ENCODE measurements at regions not wholly inside any gene's neighbourhood (a gene's known extent, or its start where the extent isn't known, plus 50 kb on each side); places are given as distances from the start of the nearest gene placed in this dataset.

DNA sequence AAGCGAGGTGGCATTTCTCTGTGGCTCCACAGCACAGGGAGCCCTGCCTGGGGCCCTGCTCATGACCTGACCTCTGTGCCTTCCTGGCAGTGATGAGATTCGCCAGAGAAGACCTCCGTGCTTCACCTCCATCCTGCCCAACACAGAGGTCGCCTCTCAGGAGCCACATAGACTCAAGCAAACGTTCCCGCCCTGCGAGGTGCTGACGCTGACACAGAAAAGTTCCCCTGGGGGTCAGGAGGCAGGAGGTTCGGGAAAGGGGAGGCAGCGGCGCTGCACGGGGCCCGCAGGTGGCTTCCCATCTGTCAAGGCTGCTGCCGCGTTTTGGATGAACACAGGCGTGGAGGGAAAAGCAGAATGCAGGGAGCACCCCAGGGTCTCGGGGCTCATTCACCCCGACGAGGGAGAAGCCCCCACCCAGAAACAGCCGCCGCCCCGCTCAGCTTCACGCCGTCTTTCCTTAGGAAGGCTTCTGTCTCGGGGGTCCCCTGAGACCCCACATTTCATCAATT lies 579.6 kb upstream of the SALL3 start:
- no peak for DNase-seq

DNA sequence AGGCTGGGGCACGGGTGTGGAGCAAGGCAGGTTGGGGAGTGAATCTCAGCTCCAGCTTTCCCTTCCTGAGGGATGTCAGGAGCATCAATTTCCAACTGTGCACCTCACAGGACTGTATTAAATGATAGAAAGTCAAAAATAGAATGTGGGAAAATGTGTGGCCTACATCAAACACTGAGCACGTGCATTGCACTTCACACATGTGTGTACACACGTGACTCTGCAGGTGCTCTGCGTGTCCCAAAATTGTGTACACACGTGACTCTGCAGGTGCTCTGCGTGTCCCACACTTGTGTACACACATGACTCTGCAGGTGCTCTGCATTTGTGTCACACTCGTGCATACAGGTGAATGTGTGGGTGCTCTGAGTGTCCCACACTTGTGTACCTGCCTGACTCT lies 577.2 kb upstream of the SALL3 start:
- DNase-seq, result no peak

DNA sequence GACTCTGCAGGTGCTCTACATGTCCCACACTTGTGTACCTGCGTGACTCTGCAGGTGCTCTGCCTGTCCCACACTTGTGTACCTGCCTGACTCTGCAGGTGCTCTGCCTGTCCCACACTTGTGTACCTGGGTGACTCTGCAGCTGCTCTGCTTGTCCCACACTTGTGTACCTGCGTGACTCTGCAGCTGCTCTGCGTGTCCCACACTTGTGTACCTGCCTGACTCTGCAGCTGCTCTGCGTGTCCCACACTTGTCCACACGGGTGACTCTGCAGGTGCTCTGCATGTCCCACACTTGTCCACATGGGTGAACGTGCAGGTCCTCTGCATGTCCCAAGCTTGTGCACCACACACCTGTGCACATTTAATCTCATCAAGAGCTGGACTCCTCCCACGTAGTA lies 576.7 kb upstream of the SALL3 start:
- no peak for DNase-seq

DNA sequence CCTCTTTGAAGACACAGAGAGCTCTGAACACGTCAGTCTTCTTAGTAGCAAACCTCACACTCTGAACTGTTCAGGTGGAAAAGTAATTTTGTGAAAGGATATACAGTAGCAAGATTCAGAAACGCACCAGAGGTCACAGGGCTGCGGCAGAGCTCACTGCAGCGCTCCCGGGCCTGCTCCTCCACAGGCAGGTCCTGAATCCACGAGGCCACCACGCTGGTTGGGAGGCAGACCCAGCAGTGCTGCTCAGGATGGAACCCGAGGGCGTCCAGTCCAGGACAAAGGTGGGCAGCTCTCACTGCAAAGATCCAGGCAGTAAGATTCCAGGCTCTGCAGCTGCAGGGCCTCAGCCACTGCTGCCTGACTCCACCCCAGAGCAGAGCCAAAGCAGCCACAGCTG lies 576.2 kb upstream of the SALL3 start:
- no peak for DNase-seq

DNA sequence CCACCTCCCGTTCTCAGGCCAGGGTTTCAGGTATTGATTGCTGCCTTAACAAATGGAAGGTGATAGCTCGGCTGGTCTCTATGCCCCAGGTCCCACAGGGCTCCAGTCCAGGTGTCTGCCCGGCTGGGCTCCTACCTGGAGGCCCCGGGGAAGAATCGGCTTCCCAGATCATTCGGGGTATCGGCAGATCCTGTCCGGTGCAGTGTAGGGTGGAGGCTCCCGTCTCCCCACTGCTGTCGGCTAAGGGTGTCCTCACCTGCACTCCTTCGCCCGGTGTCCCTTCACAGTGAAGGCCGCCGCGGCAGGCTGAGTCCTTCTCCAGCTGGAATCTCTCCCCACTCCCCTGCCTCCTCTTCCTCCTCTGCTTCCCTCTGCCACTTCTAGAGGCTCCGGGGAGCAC lies 573.9 kb upstream of the SALL3 start:
- no peak for DNase-seq

DNA sequence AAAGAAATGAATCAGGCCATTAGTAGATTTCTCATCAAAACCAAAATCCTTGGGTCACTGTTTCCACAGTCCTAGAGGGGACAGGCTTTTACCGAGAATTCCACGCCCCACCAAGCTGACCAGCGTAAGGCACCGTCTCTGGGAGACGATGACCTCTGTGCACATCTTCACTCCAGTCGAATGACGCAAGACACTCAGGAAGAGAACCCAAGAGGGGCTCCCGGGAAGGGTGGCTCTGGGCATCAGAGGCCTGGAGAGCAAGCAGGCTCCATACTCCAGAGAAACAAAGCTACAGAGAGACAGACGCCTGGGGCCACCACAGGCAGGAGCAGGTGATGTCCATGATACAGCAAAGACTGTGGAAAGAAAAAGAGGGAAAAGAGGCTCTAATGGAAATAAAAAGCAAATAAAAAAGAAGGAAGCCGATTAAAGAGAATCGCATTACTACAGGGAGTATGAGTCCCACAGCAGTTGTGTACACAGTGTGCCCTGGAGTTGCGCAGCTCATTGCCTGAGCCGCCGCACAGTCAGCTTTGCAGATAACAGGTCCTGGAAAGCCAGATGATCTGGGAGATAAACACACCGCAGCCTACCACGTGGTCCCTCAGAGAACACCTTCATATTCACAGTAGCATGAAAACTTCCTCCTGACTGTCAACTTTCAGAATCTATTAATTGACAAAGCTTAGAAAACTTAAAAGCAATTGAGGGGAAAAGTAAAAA lies 572.7 kb upstream of the SALL3 start:
- peak; percentile 12 for DNase-seq

DNA sequence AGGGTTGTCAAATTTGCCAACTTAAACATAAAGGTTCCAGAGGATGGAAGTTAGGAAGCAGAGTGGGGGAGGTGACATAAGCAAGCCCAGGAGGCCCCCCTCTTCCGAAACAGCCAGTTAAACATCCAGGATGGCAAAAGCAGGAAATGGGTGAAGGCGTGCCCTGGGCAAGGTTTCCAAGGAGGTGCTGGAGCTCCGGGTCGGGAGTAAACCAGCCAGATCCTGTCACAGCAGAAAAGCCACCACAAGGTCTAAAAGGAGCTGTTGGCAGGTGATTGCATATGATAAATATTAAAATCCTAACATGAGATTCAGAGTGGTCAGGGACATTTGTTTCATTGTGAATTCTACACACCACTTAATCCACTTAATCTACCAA lies 572.2 kb upstream of the SALL3 start:
- no peak for DNase-seq

DNA sequence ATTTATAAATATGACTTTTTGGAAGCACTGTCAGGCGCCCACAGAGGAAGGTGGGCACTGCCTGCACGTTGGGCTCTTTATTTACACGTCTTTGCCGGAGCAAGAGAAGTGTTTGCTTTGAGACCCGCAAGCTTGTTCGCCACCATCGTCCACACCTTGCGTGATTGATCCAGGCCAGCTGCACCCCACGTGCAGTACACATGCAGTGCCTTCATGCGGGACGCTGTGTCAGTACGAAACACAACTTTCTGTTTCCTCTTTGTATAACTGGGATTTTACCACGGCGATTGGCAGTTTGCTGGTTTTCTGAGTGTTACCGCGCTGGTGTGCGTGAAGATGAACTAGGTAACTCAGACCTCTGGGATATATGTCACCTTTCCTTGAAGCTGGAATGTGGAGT lies 571.0 kb upstream of the SALL3 start:
- no peak for DNase-seq

DNA sequence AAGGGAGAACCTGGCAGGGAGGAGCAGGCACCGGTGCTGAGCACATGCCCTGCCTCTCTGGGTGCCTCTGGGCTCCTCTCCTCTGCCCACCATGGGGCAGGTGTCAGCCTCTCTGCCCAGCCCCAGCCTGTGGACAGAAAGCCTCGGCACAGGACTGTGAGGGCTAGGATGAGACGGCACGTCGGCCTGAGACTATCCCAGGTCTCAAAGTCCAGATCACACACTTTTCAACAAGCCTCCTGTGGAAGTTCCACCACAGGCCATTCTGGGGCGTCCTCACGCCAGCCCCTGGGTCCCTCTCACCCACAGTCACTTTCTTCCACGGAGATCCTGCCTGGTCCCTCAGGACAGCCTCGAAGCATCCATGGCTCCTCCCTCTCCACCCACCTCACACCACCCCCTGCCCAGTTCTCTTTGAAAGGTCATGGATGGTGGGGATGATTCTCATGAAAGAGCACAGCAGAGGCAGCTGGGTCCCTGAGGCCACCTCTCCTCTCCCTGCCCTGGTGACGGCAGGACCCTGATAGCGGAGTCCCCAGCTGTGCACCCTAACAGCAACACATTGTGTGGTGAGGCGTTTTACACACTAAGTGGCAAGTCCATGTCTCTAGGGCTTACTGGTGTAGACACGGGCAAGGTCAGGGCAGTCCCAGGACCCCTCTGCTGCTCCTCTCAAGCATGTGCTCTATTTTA lies 569.4 kb upstream of the SALL3 start:
- no peak for DNase-seq

DNA sequence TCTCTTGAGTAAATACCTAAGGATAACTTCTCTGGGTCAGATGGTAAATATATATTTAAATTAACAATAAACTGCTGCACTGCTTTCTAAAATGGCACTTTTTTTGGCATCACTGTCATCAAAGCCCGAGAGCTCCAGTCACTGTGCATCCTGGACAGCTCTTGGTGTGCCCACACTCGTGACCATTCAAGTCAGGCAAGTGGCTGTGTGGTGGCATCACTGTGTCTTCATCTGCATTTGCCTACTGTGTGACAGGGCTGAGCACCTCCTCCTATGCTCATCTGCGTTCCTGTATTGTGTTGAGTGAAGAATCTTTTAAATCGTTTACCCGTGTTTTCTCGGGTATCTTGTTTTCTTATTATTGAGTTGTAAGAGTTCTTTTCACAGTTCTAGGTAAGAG lies 568.1 kb upstream of the SALL3 start:
- no peak for DNase-seq

DNA sequence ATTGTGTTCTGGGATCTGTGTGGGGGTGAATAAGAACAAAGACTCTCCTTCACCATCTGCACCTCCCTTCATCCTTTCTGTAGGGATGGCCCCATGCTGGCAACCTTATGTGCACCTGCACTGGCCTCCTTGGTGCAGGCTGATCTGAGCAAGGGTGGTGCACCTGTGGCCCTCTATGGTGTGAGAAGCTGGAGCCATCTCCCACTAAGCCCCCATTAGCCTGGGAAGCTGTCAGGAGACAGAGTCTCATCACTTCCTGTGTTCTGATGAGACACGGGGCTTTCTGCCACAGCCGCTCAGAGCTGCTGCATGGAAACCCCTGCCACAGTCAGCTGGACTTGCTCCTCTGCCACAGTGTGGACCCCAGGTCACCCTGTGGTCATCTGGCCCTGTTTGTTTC lies 565.3 kb upstream of the SALL3 start:
- DNase-seq, result no peak

DNA sequence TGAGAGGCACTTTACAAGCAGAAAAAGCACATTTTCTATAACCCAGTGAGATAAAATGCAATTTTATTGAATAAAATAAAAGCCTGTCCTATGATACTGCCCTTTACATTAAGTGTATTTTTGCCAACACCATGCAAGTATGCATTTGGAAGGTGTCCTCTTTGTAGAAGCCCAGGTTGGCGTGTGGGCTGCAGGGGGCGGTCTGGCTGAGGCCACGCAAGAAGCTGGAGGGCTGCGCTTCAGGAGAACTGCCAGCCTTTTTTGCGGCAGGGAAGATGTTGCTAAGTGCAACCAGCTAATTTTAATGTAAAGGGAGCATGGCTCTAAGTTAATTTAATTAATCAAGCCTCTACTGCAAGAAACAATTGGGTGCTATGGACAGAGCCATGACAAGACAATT lies 562.8 kb upstream of the SALL3 start:
- no peak for DNase-seq

DNA sequence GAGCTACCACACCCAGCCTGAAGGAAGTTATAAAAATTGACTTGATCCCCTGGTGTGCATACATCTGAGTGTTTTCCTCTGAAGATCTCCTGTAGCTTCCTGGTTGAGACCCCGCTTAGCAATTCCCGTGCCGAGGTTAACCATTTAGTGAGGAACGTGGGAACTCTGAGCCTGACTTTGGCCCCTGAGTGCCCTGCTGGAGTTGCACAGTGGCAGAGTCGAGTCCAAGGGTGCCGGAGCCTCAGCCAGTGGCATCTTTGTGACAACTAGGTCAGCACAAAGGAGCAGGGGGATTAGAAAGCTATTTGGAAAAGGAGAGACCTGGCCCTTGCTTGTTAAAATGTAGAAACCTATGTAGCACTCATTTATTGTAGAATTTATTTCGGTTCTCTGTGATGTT lies 561.2 kb upstream of the SALL3 start:
- DNase-seq, result no peak

DNA sequence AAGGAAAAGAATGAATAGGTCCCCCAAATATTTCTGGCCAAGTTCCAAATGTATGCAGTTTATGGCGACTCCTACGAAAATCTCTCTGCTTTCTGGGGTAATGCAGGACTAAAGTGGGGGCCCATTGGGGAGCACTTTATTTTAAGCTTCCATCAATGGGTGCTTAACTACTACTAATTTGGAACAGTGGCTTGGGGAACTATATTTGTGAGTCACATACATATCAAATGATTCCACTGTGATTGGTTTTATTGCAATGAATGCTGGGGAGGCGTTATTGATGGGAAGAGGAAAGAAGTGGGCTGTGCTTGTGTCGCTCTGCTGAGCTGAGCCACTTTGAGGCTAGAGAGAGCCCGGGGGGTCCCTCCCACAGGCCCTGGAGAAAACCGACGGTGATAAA lies 560.4 kb upstream of the SALL3 start:
- no peak for DNase-seq

DNA sequence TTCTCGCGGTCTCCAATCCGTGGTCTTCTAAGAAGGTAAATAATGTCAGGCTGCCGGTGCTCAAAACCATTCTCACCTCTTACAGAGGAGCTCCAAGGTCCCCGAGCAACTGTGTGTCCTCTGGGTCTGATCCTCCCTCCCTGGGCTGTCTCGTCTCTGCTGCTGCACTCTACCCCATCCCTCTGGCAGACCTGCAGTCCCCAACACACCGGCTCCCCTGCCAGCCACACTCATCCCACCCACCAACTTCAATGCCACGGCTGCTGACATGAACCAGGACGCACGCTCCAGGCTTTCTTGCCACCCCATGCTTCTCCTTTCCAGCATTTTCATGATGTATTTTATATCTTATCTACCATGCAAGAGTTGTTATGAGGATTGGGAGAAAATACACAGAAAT lies 559.5 kb upstream of the SALL3 start:
- DNase-seq, result no peak

DNA sequence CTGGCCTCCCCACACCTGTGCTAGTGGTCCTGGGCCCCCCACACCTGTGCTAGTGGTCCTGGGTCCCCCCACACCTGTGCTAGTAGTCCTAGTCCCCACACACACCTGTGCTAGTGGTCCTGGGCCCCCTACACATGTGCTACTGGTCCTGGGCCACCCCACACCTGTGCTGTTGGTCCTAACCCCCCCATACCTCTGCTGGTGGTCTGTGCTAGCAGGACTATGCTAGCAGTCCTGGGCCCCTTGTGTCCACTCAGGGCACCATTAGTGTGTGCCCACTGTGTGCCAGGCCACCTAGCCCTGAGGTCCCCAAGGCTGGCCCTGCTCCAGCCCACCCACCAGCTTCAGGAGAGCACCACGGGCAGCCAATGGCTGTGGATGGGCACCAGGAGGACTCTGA lies 558.2 kb upstream of the SALL3 start:
- DNase-seq, result no peak

DNA sequence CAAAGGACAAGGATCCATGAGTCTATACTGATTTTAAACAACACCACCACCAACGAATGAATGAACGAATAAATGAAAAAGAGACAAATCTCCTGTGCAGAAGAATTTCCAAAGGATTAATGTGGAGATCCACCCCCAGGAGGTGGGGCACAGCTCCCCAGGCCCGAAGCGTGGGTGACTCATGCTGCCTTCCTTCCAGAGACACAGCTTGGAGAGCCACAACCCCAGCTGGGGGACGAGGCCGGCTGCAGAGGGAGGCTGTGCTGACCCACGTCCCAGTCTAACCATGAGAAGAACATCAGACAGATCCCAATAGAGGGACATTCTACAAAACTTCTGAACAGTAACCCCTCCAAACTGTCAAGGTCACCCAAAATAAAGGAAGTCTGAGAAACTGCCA lies 557.3 kb upstream of the SALL3 start:
- DNase-seq, result no peak

DNA sequence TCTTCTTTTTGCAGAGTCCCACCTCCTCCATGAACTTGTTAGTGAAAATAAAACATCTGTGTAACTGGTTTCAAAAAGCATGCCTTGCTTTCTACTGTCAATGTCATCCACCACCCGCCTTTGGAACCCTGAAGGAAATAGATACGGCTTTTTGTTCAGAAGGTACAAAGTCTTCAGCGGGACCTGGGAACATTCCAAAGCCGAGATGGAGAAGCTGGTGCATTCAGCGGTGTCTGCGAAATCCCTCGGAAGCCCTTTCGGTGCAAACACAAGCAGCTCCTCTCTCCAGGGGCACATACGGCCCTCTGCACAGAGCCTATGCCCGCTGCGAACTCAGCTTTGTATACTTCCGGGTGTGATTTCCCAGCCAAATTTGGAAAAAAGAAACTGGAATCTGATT lies 555.8 kb upstream of the SALL3 start:
- DNase-seq, result no peak

DNA sequence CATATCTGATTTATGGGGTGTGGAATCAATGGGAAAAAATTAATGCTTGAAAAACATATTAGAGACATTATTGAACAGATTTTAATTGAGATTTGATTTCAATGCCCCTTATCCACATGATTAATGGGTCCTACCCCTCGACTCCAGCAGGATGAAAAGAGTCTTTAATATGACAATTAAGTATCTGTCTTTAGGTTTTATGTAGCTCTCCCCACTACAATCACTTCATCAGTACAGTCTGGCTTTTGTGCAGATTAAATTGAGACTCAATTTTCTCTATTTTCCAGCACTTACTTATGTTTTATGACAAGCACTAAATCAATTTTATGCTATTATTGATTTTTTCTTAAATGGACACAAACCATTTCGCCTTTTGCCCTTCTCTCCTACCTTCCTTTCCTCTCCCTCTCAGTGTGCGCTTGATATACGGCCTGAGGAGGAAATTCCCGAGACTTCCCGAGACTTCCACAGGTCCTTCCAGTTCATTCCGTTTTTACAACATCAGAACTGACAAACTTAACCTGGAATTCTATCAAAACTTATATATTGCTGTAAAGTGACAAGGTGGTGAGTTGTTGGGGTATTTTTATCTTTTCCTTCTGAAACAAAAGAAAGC lies 555.1 kb upstream of the SALL3 start:
- DNase-seq, result no peak

DNA sequence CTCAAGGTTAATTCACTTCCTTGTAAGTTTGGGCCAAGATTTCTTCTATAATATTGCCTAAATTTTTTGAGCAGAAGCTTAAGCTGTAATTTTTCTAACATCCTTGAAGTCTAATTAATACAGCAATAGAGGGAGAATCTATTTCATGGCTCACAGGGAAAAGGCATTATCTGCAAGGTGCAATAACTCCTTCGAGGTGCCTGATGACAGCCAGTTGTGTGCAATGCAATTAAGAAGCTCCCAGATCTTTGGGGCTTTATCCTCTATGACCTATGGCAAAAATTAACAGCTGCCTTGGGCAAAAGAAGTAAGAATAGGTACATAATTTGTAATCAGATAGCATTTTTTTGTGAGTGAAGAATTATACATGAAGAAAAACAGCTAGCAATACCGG lies 554.6 kb upstream of the SALL3 start:
- DNase-seq, result no peak

DNA sequence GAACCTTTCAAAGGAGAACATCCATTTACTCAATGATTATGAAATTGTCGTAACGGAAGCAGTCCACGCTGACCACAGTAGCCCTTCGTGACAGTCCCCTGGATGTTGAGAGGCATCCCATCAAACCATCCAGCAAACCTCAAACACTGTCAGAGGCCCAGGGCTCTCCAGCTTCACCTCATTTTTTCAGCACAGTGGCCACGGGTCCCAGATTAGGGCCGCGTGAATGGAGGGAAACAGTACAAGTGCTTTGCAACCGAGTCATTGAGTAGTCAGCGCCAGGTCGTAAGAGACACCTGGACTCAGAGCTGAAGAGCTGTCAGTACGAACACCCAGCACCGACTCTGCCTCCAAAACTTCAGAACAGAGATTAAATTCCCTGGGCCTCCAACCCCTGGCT lies 552.5 kb upstream of the SALL3 start:
- no peak for DNase-seq

DNA sequence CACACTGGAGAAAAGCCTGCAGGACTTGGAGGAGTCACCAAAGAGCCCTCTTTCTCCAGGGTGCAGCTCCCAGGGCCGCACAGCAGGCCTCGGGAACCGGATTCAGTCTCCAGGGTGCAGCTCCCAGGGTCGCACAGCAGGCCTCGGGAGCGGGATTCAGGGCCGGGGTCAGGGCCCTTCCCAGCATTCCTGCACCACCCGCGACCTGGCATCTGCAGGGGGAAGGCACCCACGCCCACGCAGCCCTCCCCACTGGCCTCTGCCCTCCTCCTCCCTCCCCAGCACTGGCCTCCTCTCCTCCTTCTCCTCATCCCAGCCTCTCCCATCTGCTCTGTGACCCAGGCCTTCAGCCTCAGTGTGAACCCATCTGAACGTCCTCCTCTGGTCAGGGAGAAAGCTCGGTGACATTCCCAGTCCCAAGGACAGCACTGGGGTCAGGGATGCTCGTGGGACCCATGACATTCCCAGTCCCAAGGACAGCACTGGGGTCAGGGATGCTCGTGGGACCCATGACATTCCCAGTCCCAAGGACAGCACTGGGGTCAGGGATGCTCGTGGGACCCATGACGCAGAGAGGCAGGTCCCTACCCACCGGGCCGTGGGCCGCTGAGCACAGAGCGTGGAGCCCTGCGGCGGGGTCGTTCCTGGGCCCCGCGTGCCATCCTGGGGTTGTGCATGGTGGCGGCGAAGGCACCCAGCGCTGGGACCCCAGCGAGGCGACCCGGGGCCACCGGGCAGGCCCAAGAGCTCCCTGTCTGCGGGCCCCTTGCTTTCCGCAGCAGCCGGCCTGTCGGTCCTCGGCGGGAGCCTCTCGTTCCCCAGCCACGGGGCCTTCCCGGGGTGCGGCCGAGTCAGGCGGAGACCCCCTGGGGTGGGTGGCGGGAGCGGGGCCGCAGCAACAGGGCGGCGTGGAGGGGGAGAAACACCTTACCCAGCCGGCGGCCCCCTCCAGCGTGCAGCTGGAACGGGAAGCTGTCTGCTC lies 550.2 kb upstream of the SALL3 start:
- DNase-seq, result no peak

DNA sequence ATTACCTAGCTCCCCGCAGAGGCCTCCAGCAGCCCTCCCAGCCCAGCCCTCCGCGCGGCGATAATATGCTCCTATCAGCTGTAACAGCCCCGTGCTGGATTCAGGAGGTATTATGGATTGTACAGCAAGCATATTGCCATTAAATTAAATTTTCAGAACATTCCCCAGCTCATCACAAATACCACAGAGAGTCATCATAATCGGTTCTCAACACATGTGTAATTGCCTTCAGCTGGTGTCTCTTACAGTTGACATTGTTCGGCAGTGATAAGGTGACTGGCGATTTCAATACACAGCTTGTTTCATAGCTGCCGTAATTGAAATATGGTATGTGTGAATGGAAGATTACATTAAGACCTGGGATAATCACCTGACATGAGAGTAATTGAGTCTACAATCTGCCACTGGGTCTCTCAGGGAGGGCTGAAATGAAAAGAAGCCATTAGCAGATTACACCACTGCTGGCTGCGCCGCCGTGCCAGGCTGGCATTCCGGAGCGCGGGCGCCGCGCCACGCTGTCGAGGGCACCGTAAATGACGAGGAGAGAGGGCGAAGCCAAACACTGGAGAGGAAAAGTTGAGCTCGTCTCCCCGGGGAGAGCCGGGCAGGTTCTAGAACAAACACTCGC lies 549.4 kb upstream of the SALL3 start:
- DNase-seq, result no peak

All from stimulated activated CD4-positive, alpha-beta T cell treated with anti-CD3 and anti-CD28 coated beads, Interleukin-15, amount 100 ng/mL, for 24 hours (primary cell).